ENCODE measurements at regions not wholly inside any gene's neighbourhood (a gene's known extent, or its start where the extent isn't known, plus 50 kb on each side); places are given as distances from the start of the nearest gene placed in this dataset.
"Not testable (repeated sequence)": the region's sequence is repeated elsewhere in the genome, so short reads cannot be mapped to it uniquely, and the experiment has no call there.

GRCh38 chr10:34878651-34879050 is 63.6 kb upstream of the PARD3 start:
- TF ChIP-seq, protein P1, sequence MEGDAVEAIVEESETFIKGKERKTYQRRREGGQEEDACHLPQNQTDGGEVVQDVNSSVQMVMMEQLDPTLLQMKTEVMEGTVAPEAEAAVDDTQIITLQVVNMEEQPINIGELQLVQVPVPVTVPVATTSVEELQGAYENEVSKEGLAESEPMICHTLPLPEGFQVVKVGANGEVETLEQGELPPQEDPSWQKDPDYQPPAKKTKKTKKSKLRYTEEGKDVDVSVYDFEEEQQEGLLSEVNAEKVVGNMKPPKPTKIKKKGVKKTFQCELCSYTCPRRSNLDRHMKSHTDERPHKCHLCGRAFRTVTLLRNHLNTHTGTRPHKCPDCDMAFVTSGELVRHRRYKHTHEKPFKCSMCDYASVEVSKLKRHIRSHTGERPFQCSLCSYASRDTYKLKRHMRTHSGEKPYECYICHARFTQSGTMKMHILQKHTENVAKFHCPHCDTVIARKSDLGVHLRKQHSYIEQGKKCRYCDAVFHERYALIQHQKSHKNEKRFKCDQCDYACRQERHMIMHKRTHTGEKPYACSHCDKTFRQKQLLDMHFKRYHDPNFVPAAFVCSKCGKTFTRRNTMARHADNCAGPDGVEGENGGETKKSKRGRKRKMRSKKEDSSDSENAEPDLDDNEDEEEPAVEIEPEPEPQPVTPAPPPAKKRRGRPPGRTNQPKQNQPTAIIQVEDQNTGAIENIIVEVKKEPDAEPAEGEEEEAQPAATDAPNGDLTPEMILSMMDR (IDR thresholded peaks at IDR 0.05; ENCODE audit: low read depth, low read length), result not testable (repeated sequence)
- TF ChIP-seq MAX (IDR thresholded peaks at IDR 0.05; ENCODE audit: low read depth, low read length); POLR2A (IDR thresholded peaks at IDR 0.05; ENCODE audit: extremely low read depth, insufficient read length): not testable (repeated sequence)
